Cardiac fibroblast (primary cell): ENCODE measurements at regions not wholly inside any gene's neighbourhood (a gene's known extent, or its start where the extent isn't known, plus 50 kb on each side); places are given as distances from the start of the nearest gene placed in this dataset.

Experiments
- DNase-seq, 2 donors: peaks; one replicate each; pipeline versions ENCODE4 v3.0.0 to v3.0.0-alpha.2; 2010; ENCODE audit warnings: low read depth in 2 of 2
- H3K4me3 ChIP-seq, 2 donors: replicated peaks in 1 of 2; 1 replicate in 1 of 2; 2 replicates in 1 of 2; pipeline ENCODE4 v1.5.1; 2011; ENCODE audit warnings: low read depth in 2 of 2, low read length in 2 of 2, mild to moderate bottlenecking in 2 of 2, moderate library complexity in 1 of 2
- TF ChIP-seq, protein P1 (sequence below): IDR thresholded peaks from one replicate; pipeline ENCODE4 v1.5.1; 2011; ENCODE audit warnings: low read depth, mild to moderate bottlenecking, low read length, inconsistent platforms

DNA sequence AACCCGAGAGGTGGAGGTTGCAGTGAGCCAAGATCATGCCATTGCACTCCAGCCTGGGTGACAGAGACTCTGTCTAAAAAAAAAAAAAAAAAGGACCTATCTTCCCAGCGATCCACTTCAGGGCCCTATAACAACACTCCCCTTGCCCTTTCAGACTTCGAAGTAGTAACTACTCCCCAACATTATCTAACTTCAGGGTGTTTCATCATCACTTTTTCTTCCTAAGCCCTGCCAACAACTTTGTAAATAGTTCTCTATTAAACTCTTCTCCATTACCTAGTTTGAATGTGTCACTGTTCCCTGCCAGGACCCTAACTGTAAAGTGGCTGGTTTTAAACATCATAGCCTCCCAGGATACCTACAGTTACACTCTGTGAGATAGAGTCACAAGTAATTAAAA, 220.8 kb downstream of the BTG1 start:
- TF ChIP-seq, protein P1, sequence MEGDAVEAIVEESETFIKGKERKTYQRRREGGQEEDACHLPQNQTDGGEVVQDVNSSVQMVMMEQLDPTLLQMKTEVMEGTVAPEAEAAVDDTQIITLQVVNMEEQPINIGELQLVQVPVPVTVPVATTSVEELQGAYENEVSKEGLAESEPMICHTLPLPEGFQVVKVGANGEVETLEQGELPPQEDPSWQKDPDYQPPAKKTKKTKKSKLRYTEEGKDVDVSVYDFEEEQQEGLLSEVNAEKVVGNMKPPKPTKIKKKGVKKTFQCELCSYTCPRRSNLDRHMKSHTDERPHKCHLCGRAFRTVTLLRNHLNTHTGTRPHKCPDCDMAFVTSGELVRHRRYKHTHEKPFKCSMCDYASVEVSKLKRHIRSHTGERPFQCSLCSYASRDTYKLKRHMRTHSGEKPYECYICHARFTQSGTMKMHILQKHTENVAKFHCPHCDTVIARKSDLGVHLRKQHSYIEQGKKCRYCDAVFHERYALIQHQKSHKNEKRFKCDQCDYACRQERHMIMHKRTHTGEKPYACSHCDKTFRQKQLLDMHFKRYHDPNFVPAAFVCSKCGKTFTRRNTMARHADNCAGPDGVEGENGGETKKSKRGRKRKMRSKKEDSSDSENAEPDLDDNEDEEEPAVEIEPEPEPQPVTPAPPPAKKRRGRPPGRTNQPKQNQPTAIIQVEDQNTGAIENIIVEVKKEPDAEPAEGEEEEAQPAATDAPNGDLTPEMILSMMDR, result no peak
- DNase-seq, result no peak
- H3K4me3 ChIP-seq, result no peak overlapping the region

DNA sequence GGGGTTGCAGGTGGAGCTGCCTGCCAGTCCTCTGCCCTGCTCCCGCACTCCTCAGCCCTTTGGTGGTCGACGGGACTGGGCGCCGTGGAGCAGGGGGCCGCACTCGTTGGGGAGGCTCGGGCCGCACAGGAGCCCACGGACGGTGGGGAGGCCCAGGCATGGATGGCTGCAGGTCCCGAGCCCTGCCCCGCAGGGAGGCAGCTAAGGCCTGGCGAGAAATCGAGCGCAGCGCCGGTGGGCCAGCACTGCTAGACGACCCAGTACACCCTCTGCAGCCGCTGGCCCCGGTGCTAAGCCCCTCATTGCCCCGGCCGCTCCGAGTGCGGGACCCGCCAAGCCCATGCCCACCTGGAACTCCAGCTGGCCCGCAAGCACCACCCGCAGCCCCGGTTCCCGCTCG, 221.8 kb downstream of the BTG1 start:
- H3K4me3 ChIP-seq, result no peak overlapping the region
- no peak for DNase-seq
- TF ChIP-seq, protein P1, result no peak

DNA sequence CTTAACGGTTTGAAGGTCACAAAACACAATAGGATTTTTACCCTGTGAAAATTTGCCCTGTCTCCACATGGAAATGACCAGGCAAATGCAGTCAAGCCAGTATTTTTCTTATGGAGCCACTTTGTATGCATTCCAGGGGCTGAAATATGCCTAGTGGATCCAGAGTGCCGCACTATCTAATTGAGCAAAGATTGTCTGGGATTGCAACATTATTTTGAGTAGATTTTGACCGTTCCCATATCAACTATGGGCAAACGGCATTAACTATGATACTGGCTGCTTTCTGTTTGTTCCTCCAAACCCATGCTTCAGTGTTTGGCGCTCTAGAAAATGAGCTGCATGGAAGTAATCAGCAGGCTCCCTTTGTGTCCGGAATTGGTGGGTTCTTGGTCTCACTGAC, 223.0 kb downstream of the BTG1 start:
- peak in 1 of 2 donors; percentile 11 for DNase-seq
- no peak overlapping the region for H3K4me3 ChIP-seq
- TF ChIP-seq, protein P1, result no peak

DNA sequence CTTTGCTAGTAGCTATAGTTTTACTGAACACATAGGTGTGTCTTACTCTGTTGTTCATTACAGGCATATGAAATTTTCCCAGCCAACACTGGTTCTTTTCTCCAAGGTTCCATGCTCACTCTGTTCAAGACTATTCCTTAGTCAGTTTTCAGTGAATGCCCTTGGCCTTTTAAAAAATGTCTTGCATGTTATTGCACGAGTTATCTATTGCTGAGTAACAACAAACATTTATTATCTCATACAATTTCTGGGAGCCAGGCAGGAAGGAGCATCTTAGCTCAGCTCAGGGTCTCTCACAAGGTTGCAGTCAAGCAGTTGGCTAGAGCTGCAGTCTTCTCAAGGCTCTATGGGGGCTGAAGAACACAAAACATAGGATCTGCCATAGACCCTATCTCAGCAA, 223.5 kb downstream of the BTG1 start:
- no peak overlapping the region for H3K4me3 ChIP-seq
- TF ChIP-seq, protein P1, result no peak
- no peak for DNase-seq

DNA sequence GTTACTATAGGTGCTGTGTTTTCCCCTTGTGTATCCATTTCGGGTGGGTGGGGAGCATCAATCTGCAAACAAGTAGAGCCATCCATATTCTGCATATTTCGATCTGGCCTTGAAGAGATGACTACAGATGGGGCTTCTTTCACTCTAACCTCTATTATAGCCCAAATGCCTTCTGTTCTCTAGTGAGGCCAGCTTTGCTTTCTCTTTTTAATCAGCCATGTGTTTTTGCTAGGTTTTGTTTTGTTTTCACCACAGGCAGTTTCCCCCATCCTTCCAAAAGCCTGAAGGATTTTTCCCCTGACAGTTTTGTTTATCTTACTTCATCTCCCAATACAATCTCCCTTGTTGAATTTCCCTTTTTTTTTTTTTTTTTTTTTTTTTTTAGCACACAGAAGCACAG, 224.1 kb downstream of the BTG1 start:
- TF ChIP-seq, protein P1, result no peak
- no peak for DNase-seq
- H3K4me3 ChIP-seq, result no peak overlapping the region

DNA sequence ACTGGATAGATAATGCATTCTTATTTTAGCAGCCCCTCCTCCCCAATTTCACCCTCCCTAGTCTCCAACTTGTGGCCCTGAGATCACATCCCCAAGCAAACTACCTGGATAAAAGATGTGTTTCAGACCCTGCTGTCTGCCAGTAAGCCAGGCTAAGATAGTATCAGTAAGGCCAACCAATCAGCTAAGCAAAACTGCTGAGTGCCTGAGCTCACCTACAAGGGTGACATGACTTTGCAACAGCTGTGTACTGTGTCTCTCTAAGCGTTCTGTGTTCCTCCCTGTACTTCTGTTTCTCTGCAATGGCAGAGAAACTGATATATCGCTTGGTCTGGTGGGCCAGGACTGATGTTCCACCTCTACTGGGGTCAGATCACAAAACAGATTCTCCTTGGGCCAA, 224.9 kb downstream of the BTG1 start:
- TF ChIP-seq, protein P1, result no peak
- H3K4me3 ChIP-seq, result no peak overlapping the region
- DNase-seq, result no peak

DNA sequence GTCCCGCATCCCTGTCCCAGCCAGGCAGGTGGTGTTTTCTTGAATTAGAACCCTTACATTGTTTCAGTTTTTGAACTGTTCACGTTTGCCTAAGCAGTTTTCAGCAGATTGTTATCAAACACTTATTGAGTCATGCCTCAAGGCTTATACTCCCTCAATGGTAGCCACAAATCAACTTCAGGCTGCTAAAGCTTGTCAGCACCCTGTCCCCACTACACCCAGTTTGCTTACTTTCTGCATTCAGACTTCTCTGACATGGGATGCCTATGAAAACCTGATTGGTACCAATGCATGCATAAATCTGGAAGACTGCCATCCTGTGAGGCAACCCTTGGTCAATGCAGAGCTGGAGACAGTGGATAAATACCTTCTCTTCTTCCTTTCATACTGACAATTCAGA, 225.4 kb downstream of the BTG1 start:
- H3K4me3 ChIP-seq, result no peak overlapping the region
- DNase-seq, result peak; percentile 19 to 23
- TF ChIP-seq, protein P1, result no peak
